Astrocyte of the cerebellum (primary cell): ENCODE measurements at regions not wholly inside any gene's neighbourhood (a gene's known extent, or its start where the extent isn't known, plus 50 kb on each side); places are given as distances from the start of the nearest gene placed in this dataset.

ENCODE experiments used
- DNase-seq: peaks from one replicate; pipeline ENCODE4 v3.0.0-alpha.2; 2011; ENCODE audit warnings: low read depth
- H3K4me3 ChIP-seq: 2 replicates; pipeline ENCODE4 v1.5.1; 2011; ENCODE audit warnings: mild to moderate bottlenecking, low read depth, low read length, moderate library complexity
- in situ Hi-C: cut with HindIII; loops from 2 replicates; pipeline ENCODE4 v1.10.0; 2017; ENCODE audit warnings: low sequenced_read_pairs
- TF ChIP-seq, protein P1 (sequence below): IDR thresholded peaks from 2 replicates; pipeline ENCODE4 v1.5.1; 2012; ENCODE audit warnings: low read length, low read depth, moderate library complexity, mild to moderate bottlenecking; ENCODE audit errors: missing control alignments

DNA sequence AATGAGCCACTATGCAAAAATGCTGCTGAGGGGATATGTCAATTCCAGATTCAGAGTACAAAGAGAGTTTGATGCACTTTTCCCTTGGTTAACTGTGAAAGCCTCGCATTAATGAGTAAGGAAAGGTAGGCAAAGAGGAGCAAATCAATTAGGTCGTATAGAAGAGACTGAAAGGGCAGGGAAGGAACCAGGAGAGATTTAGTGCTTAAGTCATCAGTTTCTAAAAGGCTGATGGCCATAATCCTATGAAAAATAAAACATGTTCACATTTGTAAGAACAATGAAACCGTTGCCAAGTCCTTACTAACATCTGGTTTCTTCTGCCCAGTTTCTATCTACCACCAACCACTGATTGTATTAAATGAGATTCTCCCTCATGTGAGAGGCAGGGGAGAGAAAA is 118.4 kb upstream of the PALMD start:
- TF ChIP-seq, protein P1, sequence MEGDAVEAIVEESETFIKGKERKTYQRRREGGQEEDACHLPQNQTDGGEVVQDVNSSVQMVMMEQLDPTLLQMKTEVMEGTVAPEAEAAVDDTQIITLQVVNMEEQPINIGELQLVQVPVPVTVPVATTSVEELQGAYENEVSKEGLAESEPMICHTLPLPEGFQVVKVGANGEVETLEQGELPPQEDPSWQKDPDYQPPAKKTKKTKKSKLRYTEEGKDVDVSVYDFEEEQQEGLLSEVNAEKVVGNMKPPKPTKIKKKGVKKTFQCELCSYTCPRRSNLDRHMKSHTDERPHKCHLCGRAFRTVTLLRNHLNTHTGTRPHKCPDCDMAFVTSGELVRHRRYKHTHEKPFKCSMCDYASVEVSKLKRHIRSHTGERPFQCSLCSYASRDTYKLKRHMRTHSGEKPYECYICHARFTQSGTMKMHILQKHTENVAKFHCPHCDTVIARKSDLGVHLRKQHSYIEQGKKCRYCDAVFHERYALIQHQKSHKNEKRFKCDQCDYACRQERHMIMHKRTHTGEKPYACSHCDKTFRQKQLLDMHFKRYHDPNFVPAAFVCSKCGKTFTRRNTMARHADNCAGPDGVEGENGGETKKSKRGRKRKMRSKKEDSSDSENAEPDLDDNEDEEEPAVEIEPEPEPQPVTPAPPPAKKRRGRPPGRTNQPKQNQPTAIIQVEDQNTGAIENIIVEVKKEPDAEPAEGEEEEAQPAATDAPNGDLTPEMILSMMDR: no peak
- DNase-seq: no peak
- H3K4me3 ChIP-seq: no peak overlapping the region
- in situ Hi-C loops: no loop called here

DNA sequence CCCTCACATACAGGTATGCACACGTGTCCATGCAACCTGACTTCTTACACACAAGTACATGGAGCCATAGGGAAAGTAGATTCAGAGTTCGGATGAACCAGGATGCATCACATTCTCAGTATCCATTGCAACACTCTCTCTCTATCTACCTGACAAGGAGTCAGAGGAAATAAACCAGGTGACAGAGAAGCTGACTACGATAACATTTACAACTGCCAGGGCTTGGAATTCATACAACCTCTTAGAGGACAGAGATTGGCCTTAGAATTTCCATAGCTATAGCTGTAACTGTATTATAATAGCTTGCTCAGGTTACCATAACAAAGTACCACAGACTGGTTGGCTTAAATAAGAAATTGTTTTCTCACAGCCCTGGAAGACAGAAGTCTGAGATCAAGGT is 116.9 kb upstream of the PALMD start:
- TF ChIP-seq, protein P1: no peak
- no peak for DNase-seq
- in situ Hi-C loops: no loop called here
- no peak overlapping the region for H3K4me3 ChIP-seq

DNA sequence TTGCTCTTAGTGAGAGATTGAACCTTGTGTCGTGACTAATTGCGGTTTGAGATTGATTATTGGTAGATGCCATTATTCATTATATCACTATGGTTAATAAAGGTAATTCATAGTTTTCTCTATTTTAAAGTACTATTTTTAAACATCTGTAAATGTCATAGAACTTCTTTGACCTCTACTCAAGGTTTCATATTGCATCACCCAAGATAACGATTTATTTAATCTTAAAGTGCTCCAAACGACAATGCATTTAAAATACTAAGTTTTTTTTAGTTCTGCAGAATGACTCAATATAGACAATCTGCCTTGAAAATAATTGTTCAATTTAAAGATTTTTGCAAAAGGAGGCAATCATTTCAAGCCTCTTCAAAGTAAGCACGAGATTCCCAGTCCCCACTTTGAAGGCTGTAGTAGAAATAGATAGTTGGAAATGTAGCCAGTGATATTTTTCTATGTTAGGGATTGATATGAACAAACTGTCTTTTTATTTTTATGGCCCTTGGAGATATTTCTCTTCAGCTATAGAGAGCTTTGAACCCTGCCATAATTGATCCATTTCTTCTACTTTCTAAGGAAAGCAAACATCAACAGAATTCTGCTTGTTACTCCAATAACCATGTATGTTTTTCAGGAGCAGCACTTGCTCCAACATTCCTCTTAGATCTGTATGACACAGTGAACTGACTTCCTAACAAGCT is 114.2 kb upstream of the PALMD start:
- DNase-seq: no peak
- H3K4me3 ChIP-seq: no peak overlapping the region
- in situ Hi-C loops: no loop called here
- TF ChIP-seq, protein P1: no peak

DNA sequence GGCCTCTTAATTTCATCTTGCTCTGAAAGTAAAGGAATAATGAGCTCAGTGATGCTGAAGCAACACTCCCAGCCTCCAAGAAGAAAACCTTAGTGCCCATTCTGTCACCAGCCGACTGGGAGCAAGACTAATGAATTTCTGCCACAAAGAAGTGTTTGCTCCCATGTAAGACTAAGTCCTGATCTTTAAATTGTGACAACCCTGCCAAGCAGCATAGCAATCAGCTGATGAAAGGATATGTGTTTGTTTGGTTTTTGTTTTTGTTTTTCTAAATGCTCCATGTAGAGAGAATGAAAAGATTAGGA is 113.7 kb upstream of the PALMD start:
- DNase-seq: no peak
- in situ Hi-C loops: no loop called here
- H3K4me3 ChIP-seq: no peak overlapping the region
- TF ChIP-seq, protein P1: no peak

DNA sequence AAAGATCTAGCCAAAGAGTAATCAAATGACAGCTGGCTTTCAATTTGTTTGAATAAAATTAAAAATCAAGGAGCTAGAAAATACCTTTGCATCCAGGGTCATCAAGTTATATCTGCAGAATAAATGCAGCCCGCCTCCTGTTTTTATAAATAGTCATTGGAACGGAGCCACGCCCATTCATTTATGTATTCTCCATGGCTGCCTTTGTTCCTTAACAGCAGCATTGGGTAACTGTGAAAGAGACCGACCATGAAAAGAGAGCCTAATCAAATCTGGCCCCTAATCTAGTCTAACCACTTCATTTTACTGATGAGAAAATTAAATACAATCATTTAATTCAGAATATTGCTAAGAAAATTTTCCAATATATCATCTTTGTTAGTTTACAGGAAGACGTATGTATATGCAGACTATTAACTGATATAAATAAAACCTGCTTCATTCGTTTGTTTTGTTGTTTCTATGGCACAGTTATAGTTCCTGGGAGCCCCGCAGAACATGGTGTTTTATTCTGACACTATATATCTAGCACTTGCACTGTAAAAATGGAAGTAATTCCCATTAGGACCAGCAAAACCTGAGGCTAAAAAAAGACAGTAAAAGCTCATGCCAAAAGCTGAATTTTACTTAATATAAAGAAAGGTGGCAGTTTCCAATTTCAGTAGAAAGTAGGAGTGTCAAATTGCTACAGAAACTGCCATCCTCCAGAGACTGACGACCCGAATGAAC is 111.8 kb upstream of the PALMD start:
- in situ Hi-C loops: no loop called here
- TF ChIP-seq, protein P1: no peak
- DNase-seq: no peak
- no peak overlapping the region for H3K4me3 ChIP-seq

DNA sequence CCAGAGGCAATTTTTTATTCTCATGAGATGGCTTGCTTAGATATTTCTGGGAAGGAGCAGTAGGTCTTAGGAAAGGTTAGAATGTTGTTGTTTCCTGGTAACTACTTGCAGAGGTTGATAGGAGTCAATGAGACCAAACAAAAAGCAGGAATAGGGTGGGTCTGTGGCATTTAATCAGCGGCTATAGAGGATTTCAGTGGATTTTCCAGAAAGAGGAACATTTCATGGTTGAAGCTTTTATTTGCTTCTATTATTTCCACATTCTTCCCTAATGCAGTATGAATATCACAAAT is 111.3 kb upstream of the PALMD start:
- no peak overlapping the region for H3K4me3 ChIP-seq
- no peak for DNase-seq
- in situ Hi-C loops: no loop called here
- TF ChIP-seq, protein P1: no peak
